A673 (cell line): ENCODE measurements at regions not wholly inside any gene's neighbourhood (a gene's known extent, or its start where the extent isn't known, plus 50 kb on each side); places are given as distances from the start of the nearest gene placed in this dataset.

Source experiments
- BruUV-seq: library from RNA; stranded (reverse); fragments of 400-500 nt; replicated peaks from 2 replicates; lab custom pipeline; 2021; lab: Mats Ljungman, UMichigan
- CTCF ChIA-PET: fragments of 300-600 bp; sonication (Branson Sonifier 250); formaldehyde crosslinking; loops from one replicate; lab custom pipeline; 2022; ENCODE audit warnings: antibody characterized with exemption; lab: Charles Lee
- POLR2A ChIA-PET: fragments of 300-600 bp; sonication (Branson Sonifier 250); formaldehyde crosslinking; loops from one replicate; lab custom pipeline; 2022; ENCODE audit warnings: antibody characterized with exemption; ENCODE audit not compliant: low non-redundant PET; lab: Charles Lee
- DNase-seq: peaks from one replicate; pipeline ENCODE4 v3.0.0-alpha.2; 2015; ENCODE audit warnings: low spot score
- H3K27ac ChIP-seq: fragments of 200-600 bp; sonication (generic); 2 replicates; pipeline ENCODE4 v1.5.1; 2016; ENCODE audit warnings: mixed run types, low read depth, mild to moderate bottlenecking, mixed read lengths, antibody characterized with exemption, low read length; ENCODE audit not compliant: poor library complexity, severe bottlenecking
- H3K27me3 ChIP-seq: fragments of 200-600 bp; sonication (generic); replicated peaks from 2 replicates; pipeline ENCODE4 v1.6.1; 2017; ENCODE audit warnings: mixed run types, low read depth, mild to moderate bottlenecking, mixed read lengths, antibody characterized with exemption, low read length; ENCODE audit not compliant: insufficient read depth, poor library complexity
- H3K36me3 ChIP-seq: fragments of 200-600 bp; sonication (generic); 2 replicates; pipeline ENCODE4 v1.6.1; 2016; ENCODE audit warnings: mixed run types, mild to moderate bottlenecking, mixed read lengths, antibody characterized with exemption, low read length; ENCODE audit not compliant: insufficient read depth, poor library complexity, severe bottlenecking
- H3K4me1 ChIP-seq: fragments of 200-600 bp; sonication (generic); 2 replicates; pipeline ENCODE4 v1.6.1; 2017; ENCODE audit warnings: mixed run types, mild to moderate bottlenecking, mixed read lengths, antibody characterized with exemption, low read length; ENCODE audit not compliant: insufficient read depth, poor library complexity, severe bottlenecking
- H3K4me3 ChIP-seq: fragments of 200-600 bp; sonication (generic); 2 replicates; pipeline ENCODE4 v1.5.1; 2016; ENCODE audit warnings: low read depth, mixed run types, mild to moderate bottlenecking, mixed read lengths, low read length; ENCODE audit not compliant: poor library complexity, severe bottlenecking
- H3K9me3 ChIP-seq: fragments of 200-600 bp; sonication (generic); 2 replicates; pipeline ENCODE4 v1.6.1; 2016; ENCODE audit warnings: mixed run types, low read depth, mild to moderate bottlenecking, mixed read lengths, antibody characterized with exemption, low read length; ENCODE audit not compliant: poor library complexity, severe bottlenecking
- EZH2 ChIP-seq: fragments of 200-600 bp; sonication (generic); IDR thresholded peaks from 2 replicates; pipeline ENCODE4 v1.6.1; 2017; ENCODE audit warnings: borderline replicate concordance, low read depth, mild to moderate bottlenecking, mixed read lengths, antibody characterized with exemption, low read length; ENCODE audit not compliant: poor library complexity, severe bottlenecking
- intact Hi-C: fragments of 100-400 bp; cut with micrococcal nuclease; formaldehyde crosslinking; loops from one replicate; pipeline ENCODE4 v1.10.0; 2022; ENCODE audit not compliant: unreplicated experiment
- TF ChIP-seq, protein P1 (sequence below): fragments of 300-800, 200-600 bp; sonication (generic); conservative IDR thresholded peaks from 2 replicates; pipeline ENCODE4 v1.5.1; 2017; ENCODE audit warnings: low read depth, mild to moderate bottlenecking, antibody characterized with exemption, low read length, moderate library complexity, mixed read lengths

DNA sequence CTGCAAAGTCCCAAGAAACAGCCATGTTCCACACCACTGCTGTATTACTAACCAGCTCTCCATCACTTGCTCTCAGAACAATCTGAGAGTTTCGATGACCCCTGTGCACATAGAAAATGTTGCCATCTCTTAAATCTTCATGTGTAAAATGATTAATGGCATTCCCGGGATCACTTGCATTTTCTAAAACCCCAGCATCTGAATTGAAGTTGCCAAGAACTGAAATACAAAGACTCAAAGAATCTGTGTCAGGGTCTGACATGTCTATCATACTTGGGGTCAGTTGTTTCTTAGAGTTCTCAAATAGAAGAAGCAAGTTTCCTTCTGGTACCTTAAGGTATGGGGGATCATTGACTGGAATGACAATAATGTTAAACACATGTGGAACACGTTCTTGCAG is 115.1 kb downstream of the ESM1 start:
- H3K9me3 ChIP-seq = no peaks in the 10 kb centered on the region
- H3K4me1 ChIP-seq = peaks cover 26% of the 10 kb centered on the region
- H3K27me3 ChIP-seq = no peaks in the 10 kb centered on the region
- intact Hi-C loops = no loop called here
- no peaks in the 10 kb centered on the region for H3K36me3 ChIP-seq
- BruUV-seq = no TSS peak
- H3K27ac ChIP-seq = no peak overlapping the region
- ChIA-PET CTCF (interaction anchor here (0.9 kb wide), 1 partner anchor 353 kb away, joined by 4 read pairs; the partner anchor contains the start of gene SNX18), POLR2A (no interaction called here)
- TF ChIP-seq, protein P1, sequence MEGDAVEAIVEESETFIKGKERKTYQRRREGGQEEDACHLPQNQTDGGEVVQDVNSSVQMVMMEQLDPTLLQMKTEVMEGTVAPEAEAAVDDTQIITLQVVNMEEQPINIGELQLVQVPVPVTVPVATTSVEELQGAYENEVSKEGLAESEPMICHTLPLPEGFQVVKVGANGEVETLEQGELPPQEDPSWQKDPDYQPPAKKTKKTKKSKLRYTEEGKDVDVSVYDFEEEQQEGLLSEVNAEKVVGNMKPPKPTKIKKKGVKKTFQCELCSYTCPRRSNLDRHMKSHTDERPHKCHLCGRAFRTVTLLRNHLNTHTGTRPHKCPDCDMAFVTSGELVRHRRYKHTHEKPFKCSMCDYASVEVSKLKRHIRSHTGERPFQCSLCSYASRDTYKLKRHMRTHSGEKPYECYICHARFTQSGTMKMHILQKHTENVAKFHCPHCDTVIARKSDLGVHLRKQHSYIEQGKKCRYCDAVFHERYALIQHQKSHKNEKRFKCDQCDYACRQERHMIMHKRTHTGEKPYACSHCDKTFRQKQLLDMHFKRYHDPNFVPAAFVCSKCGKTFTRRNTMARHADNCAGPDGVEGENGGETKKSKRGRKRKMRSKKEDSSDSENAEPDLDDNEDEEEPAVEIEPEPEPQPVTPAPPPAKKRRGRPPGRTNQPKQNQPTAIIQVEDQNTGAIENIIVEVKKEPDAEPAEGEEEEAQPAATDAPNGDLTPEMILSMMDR = no peak
- H3K4me3 ChIP-seq = no peak overlapping the region
- DNase-seq = no peak

DNA sequence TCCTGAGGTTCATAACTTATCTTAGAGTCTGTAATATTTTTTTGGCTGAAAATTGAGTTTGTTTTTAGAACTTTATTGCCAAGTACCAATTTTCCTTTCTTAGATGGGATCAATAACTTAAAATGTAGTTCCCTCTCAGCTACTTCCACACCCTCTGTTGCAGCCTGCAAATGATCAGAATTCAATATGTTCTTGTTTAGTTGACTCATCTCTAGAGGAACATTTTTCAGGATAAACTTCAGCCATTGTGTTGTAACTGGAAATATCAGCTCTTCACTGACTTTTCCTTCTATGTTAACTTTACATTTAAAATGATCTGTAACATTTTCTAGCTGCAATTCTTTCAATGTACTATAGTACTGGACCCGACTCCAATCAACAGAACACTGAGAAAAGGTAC is 115.7 kb downstream of the ESM1 start:
- peaks cover 20% of the 10 kb centered on the region for H3K4me1 ChIP-seq
- TF ChIP-seq, protein P1 = no peak
- no peak for TF ChIP-seq EZH2
- no peak overlapping the region for H3K27ac ChIP-seq
- ChIA-PET CTCF (interaction anchor here (0.9 kb wide), 1 partner anchor 352 kb away, joined by 4 read pairs; the partner anchor contains the start of gene SNX18), POLR2A (no interaction called here)
- intact Hi-C loops = no loop called here
- no TSS peak for BruUV-seq
- H3K27me3 ChIP-seq = no peaks in the 10 kb centered on the region
- DNase-seq = no peak
- H3K9me3 ChIP-seq = no peaks in the 10 kb centered on the region
- no peak overlapping the region for H3K4me3 ChIP-seq
- H3K36me3 ChIP-seq = no peaks in the 10 kb centered on the region

DNA sequence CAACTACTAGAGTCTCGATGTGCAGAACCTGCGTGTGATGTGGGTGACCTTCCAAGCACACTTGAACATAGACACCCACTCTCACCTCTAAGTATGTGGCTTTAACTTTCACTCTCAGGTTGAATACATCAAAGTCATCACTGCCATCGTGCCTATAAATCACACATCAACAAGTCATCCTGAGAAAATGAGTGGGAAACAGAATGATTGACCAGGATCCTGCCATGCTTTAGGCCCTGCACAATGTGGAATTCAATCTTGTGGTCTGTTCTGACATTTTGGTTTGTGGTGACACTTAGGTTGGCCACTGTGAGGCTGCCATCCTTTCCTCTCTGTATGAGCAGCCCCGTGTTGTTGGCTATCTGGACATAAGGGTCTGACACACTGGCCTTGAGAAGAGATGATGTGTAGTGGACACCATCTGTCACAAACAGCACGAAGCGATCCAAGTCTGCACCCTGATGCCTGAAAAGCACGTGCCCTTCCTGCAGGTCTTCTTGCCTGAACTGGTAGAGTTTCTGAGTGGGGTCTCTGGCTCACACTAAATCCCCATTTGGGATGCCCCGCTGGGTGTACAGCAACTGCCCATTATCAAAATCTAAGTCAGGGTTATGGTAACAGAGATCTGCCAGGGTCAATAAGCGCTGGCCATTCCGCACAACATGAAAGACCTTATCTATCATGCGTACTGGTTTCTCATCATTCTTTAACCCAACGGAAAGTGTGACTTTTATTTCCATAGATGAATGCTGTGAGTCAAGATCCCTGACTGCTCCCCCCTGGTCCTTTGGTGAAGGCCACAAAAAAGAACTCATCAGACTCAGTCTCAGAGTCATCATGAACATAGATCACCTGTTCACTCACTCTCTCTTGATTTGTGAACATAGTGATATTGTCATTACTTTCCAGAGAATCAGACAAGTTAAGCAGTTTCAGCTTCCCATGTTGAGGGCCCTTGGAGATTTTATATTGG is 116.6 kb downstream of the ESM1 start:
- Histone ChIP-seq H3K9me3 (no peaks in the 10 kb centered on the region), H3K4me3 (no peak overlapping the region), H3K27ac (no peak overlapping the region), H3K36me3 (no peaks in the 10 kb centered on the region), H3K4me1 (peaks cover 11% of the 10 kb centered on the region), H3K27me3 (no peaks in the 10 kb centered on the region)
- POLR2A ChIA-PET = no interaction called here
- BruUV-seq = no TSS peak
- DNase-seq = no peak
- intact Hi-C loops = no loop called here
- CTCF ChIA-PET = no interaction called here
- TF ChIP-seq EZH2 = no peak
